Left colon (tissue), 2 donors: ENCODE measurements at regions not wholly inside any gene's neighbourhood (a gene's known extent, or its start where the extent isn't known, plus 50 kb on each side); places are given as distances from the start of the nearest gene placed in this dataset.

ENCODE experiments used
- ATAC-seq: fragments of 200-7000 bp; cut with Tn5 transposase; one replicate; pipeline ENCODE4 v1.9.1; 2020; ENCODE audit warnings: mild to moderate bottlenecking, moderate library complexity
- DNase-seq, 2 donors: peaks; one replicate each; pipeline ENCODE4 v3.0.0-alpha.2; 2020
- intact Hi-C, 2 donors: fragments of 100-400 bp; cut with DNase I in 1 of 2; cut with micrococcal nuclease in 1 of 2; formaldehyde crosslinking; loops; one replicate each; pipeline versions ENCODE4 v1.11.2 to v1.14.0; 2022; cut with DNase I, micrococcal nuclease
- donor health status: DM: no; HTN: no; CAD: no.
- donor health status: DM: yes; HTN: yes; CAD: no.

DNA sequence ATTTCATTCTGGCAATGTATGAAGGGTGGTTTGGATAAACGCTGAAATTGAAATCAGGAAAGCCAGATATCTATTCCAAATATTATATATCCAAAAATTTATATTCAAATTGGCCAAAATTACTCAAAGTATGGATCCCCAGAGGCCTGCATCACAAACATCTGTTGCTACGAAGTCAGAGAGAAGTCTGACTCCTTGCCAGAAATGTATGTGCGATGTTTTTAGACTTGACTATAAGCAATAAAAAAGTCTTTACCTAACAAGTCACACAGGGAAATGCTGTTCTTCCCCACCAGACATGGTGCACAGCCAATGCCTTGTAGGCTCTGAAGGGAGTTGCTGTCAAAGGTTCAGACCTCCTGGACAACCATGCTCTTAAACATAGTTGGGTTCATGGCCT is 533.1 kb downstream of the OTOL1 start:
- DNase-seq (no peak), ATAC-seq (no peak)
- intact Hi-C loops: no loop called here

DNA sequence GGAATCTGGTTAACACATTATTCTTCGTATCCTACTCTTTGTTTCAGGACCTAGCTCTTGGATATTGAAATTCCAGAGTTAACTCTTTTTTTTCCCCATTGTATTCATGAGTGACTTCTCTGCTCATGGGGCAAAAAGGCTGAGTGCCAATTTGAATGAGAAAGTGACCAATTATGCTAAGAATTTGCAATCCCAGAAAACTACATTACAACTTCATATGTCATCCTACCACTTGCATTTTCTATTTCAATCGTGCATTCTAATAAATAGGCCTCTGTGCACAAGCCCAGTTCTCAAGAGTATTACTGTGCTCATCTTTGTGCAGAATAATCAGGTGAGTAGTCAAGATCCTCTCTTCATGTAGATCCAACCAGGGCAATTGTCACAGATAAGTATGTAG is 537.8 kb downstream of the OTOL1 start:
- no peak for ATAC-seq
- intact Hi-C loops: no loop called here

DNA sequence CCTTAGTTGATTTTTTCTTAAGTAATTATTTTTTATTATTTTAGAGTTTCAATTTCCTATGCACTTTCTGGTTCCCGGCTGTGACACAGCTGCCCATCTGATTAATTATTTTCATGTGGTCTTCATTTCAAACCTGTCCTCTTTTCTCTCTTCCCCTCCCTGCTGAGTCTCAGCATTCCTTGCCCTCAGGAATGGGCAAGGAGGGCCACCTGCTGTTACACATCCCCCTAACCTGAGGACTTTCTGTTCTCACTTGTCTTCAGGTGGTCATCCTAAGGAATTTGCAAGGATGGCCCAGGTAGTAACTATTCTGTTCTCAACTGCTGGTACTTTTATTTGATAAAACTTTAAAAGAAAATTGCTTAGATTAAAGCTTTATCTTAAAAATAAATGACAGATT is 545.0 kb downstream of the OTOL1 start:
- intact Hi-C loops: no loop called here
- DNase-seq: no peak
- ATAC-seq: no peak

More for the DNA sequence above, 537.8 kb downstream of the OTOL1 start:
- no peak for DNase-seq

GRCh38 chr3:162052636-162053035 is 556.0 kb downstream of the OTOL1 start:
- ATAC-seq: no peak
- intact Hi-C loops: no loop called here
- no peak for DNase-seq

DNA sequence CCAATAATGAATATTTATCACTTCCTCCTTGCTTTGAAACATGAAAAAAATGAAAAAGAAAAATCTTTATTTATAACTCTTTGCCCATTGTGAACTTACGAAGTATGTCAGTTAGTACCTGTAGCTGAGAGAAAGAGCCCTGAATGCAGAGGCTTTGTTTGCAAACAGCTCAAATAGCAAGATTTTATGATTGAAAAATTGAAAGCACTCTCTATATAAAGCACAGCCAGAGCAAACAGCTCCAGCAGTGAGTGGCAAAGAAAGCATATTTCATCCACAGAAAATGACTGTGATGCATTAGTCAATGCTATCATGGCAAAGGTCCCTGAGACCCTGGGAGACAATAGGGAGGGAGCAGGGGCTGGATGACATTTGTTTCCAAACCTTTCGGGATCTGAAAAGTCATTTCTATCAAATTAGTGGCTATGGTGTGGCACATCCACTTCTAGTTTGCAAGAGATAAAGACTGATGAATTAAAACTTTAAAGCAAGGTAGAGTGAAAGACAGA is 576.1 kb downstream of the OTOL1 start:
- DNase-seq (no peak), ATAC-seq (no peak)
- intact Hi-C loops: no loop called here

GRCh38 chr3:162073422-162073975 is 576.9 kb downstream of the OTOL1 start:
- intact Hi-C loops: no loop called here
- DNase-seq (no peak), ATAC-seq (no peak)

DNA sequence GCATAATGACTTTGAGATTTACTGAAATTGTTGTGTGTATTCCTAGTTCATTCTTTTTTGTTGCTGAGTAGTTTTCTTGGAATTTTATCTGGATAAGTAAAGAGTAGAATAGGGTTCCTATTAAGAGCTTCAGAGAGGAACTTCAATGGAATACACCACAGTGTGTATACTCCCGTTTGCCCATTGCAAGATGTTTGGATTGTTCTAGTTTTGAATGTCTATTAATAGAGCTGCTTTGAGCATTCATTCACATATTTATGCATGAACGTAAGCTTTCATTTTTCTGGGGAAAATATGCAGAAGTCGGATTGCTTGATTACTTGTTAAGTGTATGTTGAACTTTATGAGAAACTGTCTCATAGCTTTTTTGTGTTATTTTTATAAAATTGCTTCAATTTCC is 580.5 kb downstream of the OTOL1 start:
- intact Hi-C loops: no loop called here
- no peak for DNase-seq

GRCh38 chr3:162082516-162082915 is 585.9 kb downstream of the OTOL1 start:
- intact Hi-C loops: no loop called here
- ATAC-seq (no peak), DNase-seq (no peak)

More for the DNA sequence above, 580.5 kb downstream of the OTOL1 start:
- no peak for ATAC-seq

- intact Hi-C loops: no loop called here
- ATAC-seq (no peak), DNase-seq (no peak)
Observed at GRCh38 chr3:162087361-162087760, 590.8 kb downstream of the OTOL1 start.

GRCh38 chr3:162092751-162093150 is 596.1 kb downstream of the OTOL1 start:
- intact Hi-C loops: no loop called here
- ATAC-seq: no peak
- DNase-seq: no peak

DNA sequence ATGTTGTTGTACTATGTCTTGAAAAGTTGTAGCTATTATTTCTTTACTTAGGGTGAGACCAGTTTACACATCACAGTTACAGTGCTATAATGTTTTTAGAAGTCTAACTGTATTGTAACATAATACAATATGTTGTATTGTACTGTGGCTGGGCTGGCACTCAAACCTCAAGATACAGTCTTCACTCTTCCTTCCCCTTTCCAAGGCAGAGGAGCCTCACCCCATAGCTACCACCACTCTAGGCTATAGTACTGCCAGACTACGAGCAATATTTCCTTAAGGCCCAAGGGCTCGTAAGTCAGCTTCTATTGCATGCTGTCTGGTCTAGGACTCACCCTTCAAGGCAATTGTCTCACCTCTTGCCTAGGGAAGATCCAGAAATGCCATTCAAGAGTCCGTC is 597.7 kb downstream of the OTOL1 start:
- no peak for ATAC-seq
- intact Hi-C loops: no loop called here
- no peak for DNase-seq

GRCh38 chr3:162096874-162097273 is 600.3 kb downstream of the OTOL1 start:
- DNase-seq (no peak), ATAC-seq (no peak)
- intact Hi-C loops: no loop called here

DNA sequence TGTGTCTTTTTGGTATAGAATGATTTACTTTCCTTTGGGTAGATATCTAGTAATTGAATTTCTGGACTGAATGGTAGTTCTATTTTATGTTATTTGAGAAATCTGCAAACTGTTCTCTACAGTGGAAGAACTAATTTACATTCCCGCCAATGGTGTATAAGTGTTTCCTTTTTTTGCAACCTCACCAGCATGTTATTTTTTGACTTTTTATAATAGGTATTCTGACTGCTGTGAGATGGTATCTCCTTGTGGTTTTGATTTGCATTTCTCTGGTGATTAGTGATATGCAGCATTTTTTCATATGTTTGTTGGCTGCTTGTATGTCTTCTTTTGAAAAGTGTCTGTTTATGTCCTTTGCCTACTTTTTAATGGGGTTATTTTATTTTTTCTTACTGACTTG is 607.2 kb downstream of the OTOL1 start:
- DNase-seq: no peak
- intact Hi-C loops: no loop called here
- no peak for ATAC-seq

DNA sequence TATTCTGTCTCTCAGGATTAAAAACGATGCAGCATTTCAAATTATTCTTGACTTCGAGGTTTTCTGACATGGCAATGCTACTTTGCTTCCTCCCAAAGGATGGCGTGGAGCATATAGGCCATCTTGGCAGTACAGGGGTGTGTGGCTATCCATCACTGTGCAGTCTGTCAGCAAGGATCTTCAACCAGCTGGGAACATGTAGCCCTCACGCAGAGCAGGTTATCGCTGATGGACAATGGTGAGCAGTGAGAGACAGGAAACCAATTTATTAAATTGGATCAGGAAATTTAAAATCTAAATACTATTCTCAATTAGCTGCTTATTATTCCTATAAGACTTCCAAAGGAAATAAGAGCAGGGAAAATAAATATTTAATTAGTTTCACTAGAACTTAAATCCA is 615.3 kb downstream of the OTOL1 start:
- DNase-seq (no peak), ATAC-seq (no peak)
- intact Hi-C loops: no loop called here

DNA sequence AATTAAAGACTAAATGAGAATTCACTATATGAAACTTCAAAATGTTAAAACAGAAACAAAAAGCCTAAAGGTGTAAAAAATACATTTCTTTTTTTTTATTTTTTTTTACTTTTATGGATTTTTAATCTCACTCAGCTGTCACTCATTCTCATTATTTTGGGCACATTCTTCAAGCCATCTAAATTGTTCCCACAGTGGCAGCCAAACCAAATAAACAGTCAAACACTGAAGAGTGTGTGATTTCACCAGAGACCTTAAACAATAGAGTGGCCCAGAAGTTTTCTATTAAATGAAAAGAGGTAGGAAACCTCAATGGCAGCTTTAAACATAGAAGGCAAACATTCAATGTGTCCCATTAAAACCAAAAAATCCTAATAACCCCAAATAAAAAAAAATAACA is 616.1 kb downstream of the OTOL1 start:
- DNase-seq: no peak
- intact Hi-C loops: no loop called here
- no peak for ATAC-seq

GRCh38 chr3:162117961-162118360 is 621.4 kb downstream of the OTOL1 start:
- no peak for ATAC-seq
- intact Hi-C loops: no loop called here
- DNase-seq: no peak

DNA sequence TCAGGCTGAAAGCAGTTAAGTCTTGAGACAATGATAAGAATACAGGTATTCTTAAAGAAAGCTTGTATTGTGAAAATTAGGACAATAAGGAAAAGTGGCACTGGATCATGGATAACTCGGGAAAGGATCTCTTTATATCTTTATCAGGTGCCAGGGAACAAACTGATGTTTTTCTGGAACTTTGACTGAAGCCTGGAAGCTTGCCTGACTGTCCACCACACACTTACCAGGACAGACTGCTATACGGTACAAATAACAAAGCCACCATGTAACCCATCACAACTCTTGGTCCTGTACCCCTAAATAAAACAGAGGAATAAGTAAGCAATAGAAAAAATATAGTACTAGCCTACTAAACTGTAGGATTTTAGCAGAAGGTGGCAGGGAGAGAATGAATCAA is 623.0 kb downstream of the OTOL1 start:
- DNase-seq: no peak
- intact Hi-C loops: no loop called here
- ATAC-seq: no peak

DNA sequence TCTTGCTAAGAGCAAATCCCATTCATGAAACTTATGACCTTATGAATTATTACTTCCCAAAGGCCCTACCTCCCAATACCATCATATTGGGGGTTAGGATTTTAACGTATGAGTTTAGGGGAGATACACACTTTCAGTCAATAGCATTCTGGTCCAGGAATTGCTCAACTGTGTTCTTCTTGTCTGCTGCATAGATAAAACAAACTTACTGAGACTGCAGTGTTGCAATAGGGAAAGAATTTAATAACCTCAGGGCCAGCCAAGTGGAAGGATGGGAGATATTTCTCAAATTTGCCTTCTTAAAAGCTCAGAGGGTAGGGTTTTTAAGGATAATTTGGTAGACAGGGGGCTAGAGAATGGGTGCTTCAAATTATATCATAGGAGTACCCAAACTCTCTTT is 625.8 kb downstream of the OTOL1 start:
- intact Hi-C loops: no loop called here

GRCh38 chr3:162125790-162126189 is 629.2 kb downstream of the OTOL1 start:
- intact Hi-C loops: no loop called here

More for the DNA sequence above, 625.8 kb downstream of the OTOL1 start:
- ATAC-seq: no peak
- DNase-seq: no peak

GRCh38 chr3:162130582-162130981 is 634.0 kb downstream of the OTOL1 start:
- DNase-seq (no peak), ATAC-seq (no peak)
- intact Hi-C loops: no loop called here

More at GRCh38 chr3:162125790-162126189, 629.2 kb downstream of the OTOL1 start:
- no peak for DNase-seq
- ATAC-seq: no peak

DNA sequence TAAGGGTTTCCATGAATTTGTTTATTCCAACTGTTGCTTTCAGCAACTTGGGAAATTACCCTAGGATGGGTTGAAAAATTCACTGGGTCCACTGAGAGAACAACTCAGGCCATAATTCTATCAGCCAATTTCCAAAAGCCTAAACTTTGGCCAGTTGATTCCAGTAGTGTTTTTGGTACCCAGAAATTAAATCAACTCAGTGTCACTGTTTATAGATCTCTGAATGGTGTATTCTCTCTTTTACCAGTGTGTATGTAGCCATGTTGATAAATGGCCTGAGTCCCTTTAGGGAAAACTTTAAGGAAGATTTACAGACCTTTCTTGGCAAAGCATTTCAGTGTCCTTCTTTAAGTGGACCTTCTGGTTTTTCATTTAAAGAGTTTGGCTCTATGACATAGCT is 636.4 kb downstream of the OTOL1 start:
- no peak for DNase-seq
- ATAC-seq: no peak
- intact Hi-C loops: no loop called here
